Neural crest cell (in vitro differentiated cells): ENCODE measurements at regions not wholly inside any gene's neighbourhood (a gene's known extent, or its start where the extent isn't known, plus 50 kb on each side); places are given as distances from the start of the nearest gene placed in this dataset.

Experiments
- DNase-seq: peaks from one replicate; pipeline ENCODE4 v3.0.0; 2021; ENCODE audit warnings: low read depth, mixed read lengths, low spot score
- H3K27ac Mint-ChIP-seq: one replicate; pipeline ENCODE4 v1.8.0; 2021; ENCODE audit warnings: mild to moderate bottlenecking, mixed read lengths; ENCODE audit not compliant: unreplicated experiment
- H3K27me3 Mint-ChIP-seq: 2 replicates; pipeline ENCODE4 v1.8.0; 2021; ENCODE audit warnings: low read depth, mild to moderate bottlenecking, mixed read lengths
- H3K36me3 Mint-ChIP-seq: 2 replicates; pipeline ENCODE4 v1.8.0; 2021; ENCODE audit warnings: low read depth, mild to moderate bottlenecking, mixed read lengths
- H3K4me1 Mint-ChIP-seq: 2 replicates; pipeline ENCODE4 v1.8.0; 2021; ENCODE audit warnings: mixed read lengths
- H3K4me3 Mint-ChIP-seq: one replicate; pipeline ENCODE4 v1.8.0; 2021; ENCODE audit warnings: mild to moderate bottlenecking, mixed read lengths
- H3K9me3 Mint-ChIP-seq: 2 replicates; pipeline ENCODE4 v1.8.0; 2021; ENCODE audit warnings: mixed read lengths
- TF ChIP-seq, protein P1 (sequence below): fragments of 200-600 bp; sonication (generic); conservative IDR thresholded peaks from 2 replicates; pipeline ENCODE4 v1.5.0; 2021; ENCODE audit warnings: antibody characterized with exemption, mild to moderate bottlenecking

DNA sequence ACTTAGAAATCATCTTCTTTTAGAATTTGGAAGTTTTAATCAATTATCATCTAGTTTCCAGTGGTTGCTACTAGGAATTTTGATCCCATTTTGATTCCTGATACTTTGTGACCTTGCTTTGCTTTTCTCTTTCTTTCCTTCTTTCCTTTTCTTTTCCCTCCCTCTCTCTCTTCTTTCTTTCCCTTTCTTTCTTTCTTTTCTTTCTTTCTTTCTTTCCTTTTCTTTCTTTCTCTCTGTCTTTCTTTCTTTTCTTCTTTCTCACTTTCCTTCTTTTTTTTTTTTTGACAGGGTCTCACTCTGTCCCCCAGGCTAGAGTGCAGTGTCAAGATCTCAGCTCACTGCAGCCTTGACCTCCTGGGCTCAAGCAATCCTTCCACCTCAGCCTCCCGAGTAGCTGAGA lies 81.5 kb upstream of the OSBPL8 start:
- Mint-ChIP-seq H3K4me3 (no peak overlapping the region), H3K9me3 (peaks cover 1% of the 10 kb centered on the region), H3K36me3 (no peaks in the 10 kb centered on the region), H3K27ac (no peak overlapping the region), H3K4me1 (peaks cover 3% of the 10 kb centered on the region), H3K27me3 (no peaks in the 10 kb centered on the region)
- TF ChIP-seq, protein P1, sequence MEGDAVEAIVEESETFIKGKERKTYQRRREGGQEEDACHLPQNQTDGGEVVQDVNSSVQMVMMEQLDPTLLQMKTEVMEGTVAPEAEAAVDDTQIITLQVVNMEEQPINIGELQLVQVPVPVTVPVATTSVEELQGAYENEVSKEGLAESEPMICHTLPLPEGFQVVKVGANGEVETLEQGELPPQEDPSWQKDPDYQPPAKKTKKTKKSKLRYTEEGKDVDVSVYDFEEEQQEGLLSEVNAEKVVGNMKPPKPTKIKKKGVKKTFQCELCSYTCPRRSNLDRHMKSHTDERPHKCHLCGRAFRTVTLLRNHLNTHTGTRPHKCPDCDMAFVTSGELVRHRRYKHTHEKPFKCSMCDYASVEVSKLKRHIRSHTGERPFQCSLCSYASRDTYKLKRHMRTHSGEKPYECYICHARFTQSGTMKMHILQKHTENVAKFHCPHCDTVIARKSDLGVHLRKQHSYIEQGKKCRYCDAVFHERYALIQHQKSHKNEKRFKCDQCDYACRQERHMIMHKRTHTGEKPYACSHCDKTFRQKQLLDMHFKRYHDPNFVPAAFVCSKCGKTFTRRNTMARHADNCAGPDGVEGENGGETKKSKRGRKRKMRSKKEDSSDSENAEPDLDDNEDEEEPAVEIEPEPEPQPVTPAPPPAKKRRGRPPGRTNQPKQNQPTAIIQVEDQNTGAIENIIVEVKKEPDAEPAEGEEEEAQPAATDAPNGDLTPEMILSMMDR: no peak
- no peak for DNase-seq

DNA sequence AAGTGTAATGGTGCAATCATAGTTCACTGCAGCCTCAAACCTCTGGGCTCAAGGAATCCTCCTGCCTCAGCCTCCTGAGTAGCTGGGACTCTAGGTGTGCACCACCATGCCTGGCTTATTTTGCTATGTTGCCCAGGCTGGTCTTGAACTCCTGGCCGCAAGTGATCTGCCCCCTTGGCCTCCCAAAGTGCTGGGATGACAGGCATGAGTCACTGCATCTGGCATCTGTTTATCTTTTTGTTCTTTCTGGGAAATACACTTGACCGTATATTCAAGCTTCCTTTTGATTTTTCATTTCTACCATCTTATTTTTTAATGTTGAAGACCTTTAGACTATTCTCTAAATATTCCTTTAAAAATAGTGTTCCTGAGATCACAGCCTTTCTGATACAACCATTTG lies 82.4 kb upstream of the OSBPL8 start:
- Mint-ChIP-seq H3K4me3 (no peak overlapping the region), H3K9me3 (peaks cover 2% of the 10 kb centered on the region), H3K4me1 (no peaks in the 10 kb centered on the region), H3K27me3 (no peaks in the 10 kb centered on the region), H3K27ac (no peak overlapping the region), H3K36me3 (no peaks in the 10 kb centered on the region)
- TF ChIP-seq, protein P1: no peak
- DNase-seq: no peak

GRCh38 chr12:76643438-76643837 lies 83.9 kb upstream of the OSBPL8 start:
- no peak overlapping the region for H3K4me3 Mint-ChIP-seq
- H3K4me1 Mint-ChIP-seq: peaks cover 1% of the 10 kb centered on the region
- DNase-seq: no peak
- peaks cover 2% of the 10 kb centered on the region for H3K9me3 Mint-ChIP-seq
- no peaks in the 10 kb centered on the region for H3K36me3 Mint-ChIP-seq
- no peak overlapping the region for H3K27ac Mint-ChIP-seq
- TF ChIP-seq, protein P1: no peak
- no peaks in the 10 kb centered on the region for H3K27me3 Mint-ChIP-seq

GRCh38 chr12:76644950-76645349 lies 85.4 kb upstream of the OSBPL8 start:
- Mint-ChIP-seq H3K36me3 (no peaks in the 10 kb centered on the region), H3K27ac (no peak overlapping the region), H3K4me3 (no peak overlapping the region), H3K9me3 (peaks cover 2% of the 10 kb centered on the region), H3K4me1 (peaks cover 11% of the 10 kb centered on the region), H3K27me3 (no peaks in the 10 kb centered on the region)
- TF ChIP-seq, protein P1: no peak
- no peak for DNase-seq

GRCh38 chr12:76645934-76646333 lies 86.4 kb upstream of the OSBPL8 start:
- H3K4me3 Mint-ChIP-seq: no peak overlapping the region
- H3K9me3 Mint-ChIP-seq: peaks cover 2% of the 10 kb centered on the region
- no peaks in the 10 kb centered on the region for H3K36me3 Mint-ChIP-seq
- H3K27ac Mint-ChIP-seq: no peak overlapping the region
- no peaks in the 10 kb centered on the region for H3K27me3 Mint-ChIP-seq
- TF ChIP-seq, protein P1: no peak
- no peak for DNase-seq
- peaks cover 11% of the 10 kb centered on the region for H3K4me1 Mint-ChIP-seq

GRCh38 chr12:76646366-76646765 lies 86.8 kb upstream of the OSBPL8 start:
- Mint-ChIP-seq H3K4me1 (peaks cover 11% of the 10 kb centered on the region), H3K9me3 (peaks cover 2% of the 10 kb centered on the region), H3K27me3 (no peaks in the 10 kb centered on the region), H3K36me3 (no peaks in the 10 kb centered on the region), H3K4me3 (no peak overlapping the region), H3K27ac (no peak overlapping the region)
- TF ChIP-seq, protein P1: no peak
- no peak for DNase-seq
